Ovary (tissue), 3 donors: ENCODE measurements at regions not wholly inside any gene's neighbourhood (a gene's known extent, or its start where the extent isn't known, plus 50 kb on each side); places are given as distances from the start of the nearest gene placed in this dataset.

Experiments
- CTCF ChIP-seq, 3 donors: fragments of 450-650 bp in 2 of 3; fragments of 200-600 bp in 1 of 3; IDR thresholded peaks; one replicate each; pipeline versions ENCODE4 v1.5.1 to v1.8.0; 2016 to 2022; ENCODE audit warnings: antibody characterized with exemption in 3 of 3, mild to moderate bottlenecking in 1 of 3
- POLR2A ChIP-seq: fragments of 450-650 bp; IDR thresholded peaks from one replicate; pipeline ENCODE4 v1.6.1; 2017; ENCODE audit warnings: antibody characterized with exemption, mild to moderate bottlenecking, moderate library complexity
- donor health status: DM: no; HTN: no; CAD: no.

- no peak for TF ChIP-seq CTCF (IDR thresholded peaks at IDR 0.05)
- no peak for TF ChIP-seq POLR2A
Observed at GRCh38 chr4:177948853-177949252, 506.6 kb upstream of the AGA start.
